KMS-11 (cell line): ENCODE measurements at regions not wholly inside any gene's neighbourhood (a gene's known extent, or its start where the extent isn't known, plus 50 kb on each side); places are given as distances from the start of the nearest gene placed in this dataset.

Experiments used
- H2AFZ ChIP-seq: fragments of 200-600 bp; sonication (generic); 2 replicates; pipeline ENCODE4 v1.6.1; 2016; ENCODE audit warnings: antibody characterized with exemption, mixed run types, low read depth
- H3K27ac ChIP-seq: fragments of 200-600 bp; sonication (generic); 2 replicates; pipeline ENCODE4 v1.6.1; 2016; ENCODE audit warnings: mild to moderate bottlenecking, mixed run types
- H3K27me3 ChIP-seq: fragments of 200-600 bp; sonication (generic); 2 replicates; pipeline ENCODE4 v1.6.1; 2017; ENCODE audit warnings: mild to moderate bottlenecking, low read depth, mixed run types, moderate library complexity; ENCODE audit not compliant: insufficient read depth
- H3K36me3 ChIP-seq: fragments of 200-600 bp; sonication (generic); 2 replicates; pipeline ENCODE4 v1.6.1; 2017; ENCODE audit warnings: mild to moderate bottlenecking, mixed run types; ENCODE audit not compliant: insufficient read depth
- H3K4me1 ChIP-seq: fragments of 200-600 bp; sonication (generic); 2 replicates; pipeline ENCODE4 v1.6.1; 2016; ENCODE audit warnings: mild to moderate bottlenecking, low read depth, mixed run types; ENCODE audit not compliant: poor library complexity, severe bottlenecking
- H3K4me2 ChIP-seq: fragments of 200-600 bp; sonication (generic); 2 replicates; pipeline ENCODE4 v1.7.0; 2016; ENCODE audit warnings: mild to moderate bottlenecking, mixed run types
- H3K4me3 ChIP-seq: fragments of 200-600 bp; sonication (generic); IDR thresholded peaks from 2 replicates; pipeline ENCODE4 v1.6.1; 2017; ENCODE audit warnings: low read depth, low read length, mixed read lengths; ENCODE audit not compliant: insufficient read depth
- H3K79me2 ChIP-seq: fragments of 200-600 bp; sonication (generic); 2 replicates; pipeline ENCODE4 v1.6.1; 2016; ENCODE audit warnings: low read depth, mixed run types; ENCODE audit not compliant: insufficient read depth
- H3K9ac ChIP-seq: fragments of 200-600 bp; sonication (generic); 2 replicates; pipeline ENCODE4 v1.6.1; 2016; ENCODE audit warnings: mild to moderate bottlenecking, mixed run types
- H4K20me1 ChIP-seq: fragments of 200-600 bp; sonication (generic); 2 replicates; pipeline ENCODE4 v1.6.1; 2016; ENCODE audit warnings: mild to moderate bottlenecking, mixed run types; ENCODE audit not compliant: insufficient read depth
- CTCF ChIP-seq: fragments of 200-600 bp; sonication (generic); conservative IDR thresholded peaks from 2 replicates; pipeline ENCODE4 v1.6.1; 2017; ENCODE audit warnings: low read depth, mild to moderate bottlenecking, antibody characterized with exemption, low read length, moderate library complexity, mixed read lengths

DNA sequence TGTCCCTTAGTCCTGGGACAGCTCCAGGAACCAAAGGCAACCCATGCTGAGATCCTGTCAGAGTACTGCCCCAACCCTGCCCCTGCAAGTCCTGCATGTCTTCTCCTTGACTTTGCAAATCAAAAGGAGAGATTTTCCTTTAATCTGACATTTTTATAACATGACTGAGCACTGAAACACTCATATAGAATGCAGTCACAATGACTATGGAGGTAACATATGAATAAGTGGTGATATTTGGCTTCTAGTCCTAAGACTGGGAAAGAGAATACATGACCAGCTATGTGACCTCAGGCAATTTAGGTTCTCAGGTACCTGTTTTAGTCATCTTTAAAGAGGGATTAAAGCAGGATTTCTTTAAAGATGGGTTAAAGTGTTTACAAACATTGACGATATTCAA, 941.6 kb upstream of the CDH8 start:
- Histone ChIP-seq H3K9ac (no peak overlapping the region), H3K4me1 (no peaks in the 10 kb centered on the region), H3K27me3 (no peaks in the 10 kb centered on the region)

GRCh38 chr16:62974424-62974823, 938.2 kb upstream of the CDH8 start:
- no peak overlapping the region for H3K27ac ChIP-seq
- H3K4me1 ChIP-seq: no peaks in the 10 kb centered on the region
- no peak overlapping the region for H3K9ac ChIP-seq
- H2AFZ ChIP-seq: no peak overlapping the region
- H4K20me1 ChIP-seq: no peaks in the 10 kb centered on the region
- H3K27me3 ChIP-seq: no peaks in the 10 kb centered on the region
- no peak for TF ChIP-seq CTCF
- H3K4me3 ChIP-seq: no peak overlapping the region
- H3K79me2 ChIP-seq: no peaks in the 10 kb centered on the region
- H3K36me3 ChIP-seq: no peaks in the 10 kb centered on the region
- no peak overlapping the region for H3K4me2 ChIP-seq

More for the DNA sequence above, 941.6 kb upstream of the CDH8 start:
- H3K79me2 ChIP-seq: no peaks in the 10 kb centered on the region
- TF ChIP-seq CTCF: no peak
- no peak overlapping the region for H3K4me3 ChIP-seq
- no peak overlapping the region for H3K4me2 ChIP-seq
- H4K20me1 ChIP-seq: no peaks in the 10 kb centered on the region
- H3K27ac ChIP-seq: no peak overlapping the region
- H2AFZ ChIP-seq: no peak overlapping the region
- no peaks in the 10 kb centered on the region for H3K36me3 ChIP-seq

GRCh38 chr16:62970851-62971250, 934.6 kb upstream of the CDH8 start:
- Histone ChIP-seq H3K36me3 (no peaks in the 10 kb centered on the region), H2AFZ (no peak overlapping the region), H3K4me1 (no peaks in the 10 kb centered on the region), H3K27me3 (no peaks in the 10 kb centered on the region), H3K4me3 (no peak overlapping the region), H3K4me2 (no peak overlapping the region), H4K20me1 (no peaks in the 10 kb centered on the region), H3K9ac (no peak overlapping the region), H3K27ac (no peak overlapping the region), H3K79me2 (no peaks in the 10 kb centered on the region)
- TF ChIP-seq CTCF: no peak

DNA sequence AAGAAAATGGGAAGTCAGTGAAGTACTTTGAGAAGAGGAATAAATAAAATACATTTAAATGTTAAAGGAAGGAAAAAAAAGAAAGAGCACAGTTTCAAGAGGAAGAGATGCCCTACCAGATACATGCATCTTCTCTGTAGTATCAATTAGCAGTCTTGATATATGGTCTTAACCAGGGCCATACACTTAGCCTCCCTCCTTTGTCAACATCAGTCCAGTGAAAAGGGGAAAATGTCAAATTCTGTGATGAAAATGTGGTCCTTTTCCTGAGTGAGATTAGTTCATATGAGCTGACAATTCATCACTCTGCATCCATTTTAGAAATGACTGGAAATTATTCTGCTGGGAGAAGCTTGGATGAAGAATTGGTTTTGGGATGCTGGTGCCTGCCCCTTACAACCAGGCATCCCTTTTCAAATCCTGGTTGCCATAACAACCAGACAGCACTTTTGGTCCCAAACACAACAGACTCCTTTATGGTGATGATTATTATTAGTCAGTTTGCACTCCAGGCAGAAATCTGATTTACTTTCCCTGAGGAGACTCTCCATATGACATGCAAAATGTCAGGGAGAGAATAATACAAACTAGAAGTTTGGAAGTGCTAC, 933.6 kb upstream of the CDH8 start:
- H3K4me2 ChIP-seq: no peak overlapping the region
- H3K27ac ChIP-seq: no peak overlapping the region
- H3K79me2 ChIP-seq: no peaks in the 10 kb centered on the region
- TF ChIP-seq CTCF: no peak
- no peak overlapping the region for H2AFZ ChIP-seq
- no peaks in the 10 kb centered on the region for H3K4me1 ChIP-seq
- H3K4me3 ChIP-seq: no peak overlapping the region
- no peaks in the 10 kb centered on the region for H3K27me3 ChIP-seq
- no peaks in the 10 kb centered on the region for H4K20me1 ChIP-seq
- no peaks in the 10 kb centered on the region for H3K36me3 ChIP-seq
- H3K9ac ChIP-seq: no peak overlapping the region
